H1 (cell line): ENCODE measurements at regions not wholly inside any gene's neighbourhood (a gene's known extent, or its start where the extent isn't known, plus 50 kb on each side); places are given as distances from the start of the nearest gene placed in this dataset.
A peak's percentile ranks its signal among the peaks of the same experiment; 100 is the strongest.

Experiments
- CTCF ChIA-PET: fragments of 300-600 bp; sonication (Branson Sonifier 250); formaldehyde crosslinking; loops from one replicate; lab custom pipeline; 2021; ENCODE audit not compliant: partially characterized antibody; lab: Charles Lee
- POLR2A ChIA-PET: fragments of 300-600 bp; sonication (Branson Sonifier 250); formaldehyde crosslinking; loops from one replicate; lab custom pipeline; 2021; ENCODE audit warnings: inconsistent platforms; ENCODE audit not compliant: partially characterized antibody; lab: Charles Lee
- DNase-seq, 2 experiments: peaks; one replicate each; pipeline versions ENCODE4 v3.0.0 to v3.0.0-alpha.2; 2010 to 2022; ENCODE audit warnings: low spot score in 2 of 2, low read depth in 1 of 2, mixed read lengths in 1 of 2
- FAIRE-seq: peaks from 2 replicates; lab custom pipeline; 2011; peaks lifted over from hg19 to GRCh38; lab: Jason Lieb, UNC
- H2AFZ ChIP-seq: 2 replicates; pipeline ENCODE4 v1.8.1; 2012; ENCODE audit warnings: low read length, inconsistent platforms
- H2AK5ac ChIP-seq: 2 replicates; pipeline ENCODE4 v1.6.1; 2013; ENCODE audit warnings: low read depth, low read length
- H2BK120ac ChIP-seq: replicated peaks from 2 replicates; pipeline ENCODE3; 2013; ENCODE audit warnings: low read depth, low read length, inconsistent platforms
- H2BK12ac ChIP-seq: 2 replicates; pipeline ENCODE4 v1.6.1; 2013; ENCODE audit warnings: low read depth, low read length
- H2BK15ac ChIP-seq: 2 replicates; pipeline ENCODE4 v1.6.1; 2013; ENCODE audit warnings: low read length
- H2BK20ac ChIP-seq: 2 replicates; pipeline ENCODE4 v1.6.1; 2013; ENCODE audit warnings: low read length
- H2BK5ac ChIP-seq: 2 replicates; pipeline ENCODE4 v1.6.1; 2013; ENCODE audit warnings: low read depth, low read length
- H3K14ac ChIP-seq: 2 replicates; pipeline ENCODE4 v1.6.1; 2013; ENCODE audit warnings: inconsistent platforms; ENCODE audit not compliant: insufficient read length
- H3K18ac ChIP-seq: 2 replicates; pipeline ENCODE4 v1.6.1; 2013; ENCODE audit warnings: low read length; ENCODE audit errors: extremely low read depth
- H3K23ac ChIP-seq: 2 replicates; pipeline ENCODE4 v1.6.1; 2013; ENCODE audit warnings: inconsistent platforms; ENCODE audit not compliant: insufficient read length
- H3K23me2 ChIP-seq: 2 replicates; pipeline ENCODE4 v1.6.1; 2013; ENCODE audit warnings: low read depth, low read length
- H3K27ac ChIP-seq: 2 replicates; pipeline ENCODE4 v1.6.1; 2011; ENCODE audit warnings: low read depth, low read length, inconsistent platforms
- H3K27me3 ChIP-seq, 4 experiments: replicated peaks in 1 of 4; 1 replicate in 1 of 4; 2 replicates in 3 of 4; pipeline versions ENCODE4 v1.6.1 to v1.8.1; 2011 to 2013; ENCODE audit warnings: low read length in 3 of 4, mild to moderate bottlenecking in 3 of 4, inconsistent platforms in 2 of 4, mixed read lengths in 2 of 4, moderate library complexity in 1 of 4; ENCODE audit not compliant: control insufficient read depth in 3 of 4, insufficient read depth in 3 of 4; ENCODE audit errors: extremely low read depth in 1 of 4
- H3K36me3 ChIP-seq, 4 experiments: 2 replicates each; pipeline versions ENCODE4 v1.6.1 to v1.8.1; 2011 to 2013; ENCODE audit warnings: mild to moderate bottlenecking in 4 of 4, low read length in 3 of 4, moderate library complexity in 2 of 4, control low read depth in 1 of 4, inconsistent platforms in 1 of 4; ENCODE audit not compliant: insufficient read depth in 4 of 4, control insufficient read depth in 2 of 4
- H3K4ac ChIP-seq: replicated peaks from 2 replicates; pipeline ENCODE3; 2013; ENCODE audit warnings: low read length, low read depth, mixed read lengths, inconsistent platforms; ENCODE audit not compliant: insufficient read length
- H3K4me1 ChIP-seq, 4 experiments: replicated peaks in 1 of 4; 1 replicate in 1 of 4; 2 replicates in 3 of 4; pipeline versions ENCODE4 v1.6.1 to v1.8.1; 2011 to 2013; ENCODE audit warnings: low read length in 3 of 4, inconsistent platforms in 2 of 4, mixed read lengths in 1 of 4; ENCODE audit not compliant: insufficient read depth in 4 of 4, control insufficient read depth in 3 of 4
- H3K4me2 ChIP-seq, 2 experiments: 2 replicates each; pipeline versions ENCODE4 v1.6.1 to v1.8.1; 2011 to 2013; ENCODE audit warnings: low read depth in 2 of 2, low read length in 2 of 2, control low read depth in 1 of 2, inconsistent platforms in 1 of 2, mild to moderate bottlenecking in 1 of 2; ENCODE audit not compliant: insufficient read depth in 1 of 2
- H3K4me3 ChIP-seq, 4 experiments: fragments of 200-600, 300-600 bp in 1 of 4; sonication (generic), shearing (Covaris generic), sonication (Bioruptor Twin) in 1 of 4; 2 replicates each; pipeline versions ENCODE4 v1.5.1 to v1.8.1; 2011 to 2016; ENCODE audit warnings: low read length in 4 of 4, low read depth in 3 of 4, control low read depth in 2 of 4, inconsistent platforms in 2 of 4, mild to moderate bottlenecking in 2 of 4, mixed read lengths in 1 of 4, moderate library complexity in 1 of 4; ENCODE audit not compliant: insufficient read depth in 2 of 4; ENCODE audit errors: extremely low read depth in 1 of 4
- H3K56ac ChIP-seq: replicated peaks from 2 replicates; pipeline ENCODE3; 2013; ENCODE audit warnings: low read depth, mild to moderate bottlenecking, mixed read lengths, low read length, inconsistent platforms; ENCODE audit not compliant: insufficient read length
- H3K79me1 ChIP-seq: 2 replicates; pipeline ENCODE4 v1.6.1; 2013; ENCODE audit warnings: low read depth, low read length, control low read depth
- H3K79me2 ChIP-seq, 2 experiments: 2 replicates each; pipeline versions ENCODE4 v1.6.1 to v1.8.1; 2012 to 2013; ENCODE audit warnings: low read length in 2 of 2, mild to moderate bottlenecking in 2 of 2, inconsistent platforms in 1 of 2; ENCODE audit not compliant: insufficient read depth in 2 of 2, control insufficient read depth in 1 of 2
- H3K9ac ChIP-seq, 4 experiments: replicated peaks in 1 of 4; 1 replicate in 1 of 4; 2 replicates in 3 of 4; pipeline versions ENCODE4 v1.6.1 to v1.8.1; 2011 to 2013; ENCODE audit warnings: low read depth in 3 of 4, low read length in 3 of 4, control low read depth in 2 of 4, mild to moderate bottlenecking in 2 of 4, moderate library complexity in 2 of 4, inconsistent platforms in 1 of 4; ENCODE audit errors: extremely low read depth in 1 of 4
- H3K9me3 ChIP-seq, 2 experiments: 2 replicates each; pipeline versions ENCODE4 v1.6.1 to v1.8.1; 2012 to 2013; ENCODE audit warnings: mild to moderate bottlenecking in 2 of 2, moderate library complexity in 2 of 2, control low read depth in 1 of 2, inconsistent platforms in 1 of 2, low read depth in 1 of 2, low read length in 1 of 2, mixed read lengths in 1 of 2; ENCODE audit not compliant: insufficient read depth in 2 of 2
- H4K20me1 ChIP-seq, 2 experiments: replicated peaks in 1 of 2; 2 replicates each; pipeline versions ENCODE3 to v1.8.1; 2011 to 2013; ENCODE audit warnings: inconsistent platforms in 2 of 2, low read length in 2 of 2, mild to moderate bottlenecking in 1 of 2; ENCODE audit not compliant: insufficient read depth in 2 of 2, control insufficient read depth in 1 of 2
- H4K5ac ChIP-seq: 2 replicates; pipeline ENCODE4 v1.6.1; 2013; ENCODE audit warnings: low read length, low read depth, mixed read lengths, inconsistent platforms; ENCODE audit not compliant: insufficient read length
- H4K8ac ChIP-seq: 2 replicates; pipeline ENCODE4 v1.8.0; 2013; ENCODE audit warnings: mild to moderate bottlenecking, moderate library complexity, low read length, inconsistent platforms; ENCODE audit not compliant: insufficient read depth; ENCODE audit errors: extremely low read depth
- H4K91ac ChIP-seq: replicated peaks from 2 replicates; pipeline ENCODE3; 2013; ENCODE audit warnings: low read length, mixed read lengths, inconsistent platforms; ENCODE audit not compliant: insufficient read length
- GABPA ChIP-seq: IDR thresholded peaks from 2 replicates; pipeline ENCODE4 v1.6.1; 2011; ENCODE audit warnings: mild to moderate bottlenecking, low read length, moderate library complexity, borderline replicate concordance; ENCODE audit not compliant: insufficient read depth
- JUN ChIP-seq: IDR thresholded peaks from 2 replicates; pipeline ENCODE4 v1.6.1; 2011; ENCODE audit warnings: low read depth, mild to moderate bottlenecking, improper control_type of control experiment, low read length
- KDM1A ChIP-seq: fragments of 200-600, 300-600 bp; sonication (generic); IDR thresholded peaks from 2 replicates; pipeline ENCODE4 v1.7.1; 2016; ENCODE audit warnings: mild to moderate bottlenecking, low read length, borderline replicate concordance
- RAD21 ChIP-seq, 2 experiments: IDR thresholded peaks in 1 of 2; conservative IDR thresholded peaks in 1 of 2; 2 replicates each; pipeline ENCODE4 v1.6.1; 2011; ENCODE audit warnings: low read depth in 2 of 2, low read length in 2 of 2, improper control_type of control experiment in 1 of 2, inconsistent platforms in 1 of 2, mild to moderate bottlenecking in 1 of 2, moderate library complexity in 1 of 2
- SAP30 ChIP-seq: fragments of 300-600 bp; sonication (generic); IDR thresholded peaks from 2 replicates; pipeline ENCODE4 v1.7.1; 2012; ENCODE audit warnings: low read length, moderate library complexity, mild to moderate bottlenecking, inconsistent platforms; ENCODE audit not compliant: insufficient read depth, insufficient replicate concordance
- TAF7 ChIP-seq: optimal IDR thresholded peaks from 2 replicates; pipeline ENCODE3; 2011; ENCODE audit warnings: low read depth, mild to moderate bottlenecking, inconsistent platforms, low read length, moderate library complexity, borderline replicate concordance
- TEAD4 ChIP-seq: IDR thresholded peaks from 2 replicates; pipeline ENCODE4 v1.6.1; 2012; ENCODE audit warnings: low read depth, low read length, inconsistent platforms, mixed read lengths
- WGBS, 2 experiments: shearing (Covaris generic) in 1 of 2; methylation state at CpG; one replicate each; pipeline versions ENCODE4 v1.1.6 to v1.1.7; 2013 to 2015; ENCODE audit warnings: low lambda C conversion rate in 2 of 2, mixed read lengths in 2 of 2, inconsistent platforms in 1 of 2, low coverage in 1 of 2, missing lambda C conversion rate in 1 of 2; ENCODE audit not compliant: insufficient replicate concordance in 2 of 2, insufficient coverage in 1 of 2, insufficient read length in 1 of 2; ENCODE audit errors: extremely low coverage in 1 of 2, missing lambda C conversion rate in 1 of 2; 5-methylcytosine and 5-hydroxymethylcytosine counted together
- TF ChIP-seq, protein P1 (sequence below): IDR thresholded peaks from 2 replicates; pipeline ENCODE4 v1.6.1; 2011; ENCODE audit warnings: low read length, improper control_type of control experiment
- TF ChIP-seq, protein P2 (sequence below), 3 experiments: IDR thresholded peaks; 1 replicate in 2 of 3; 2 replicates in 1 of 3; pipeline versions ENCODE4 v1.5.1 to v1.6.1; 2011; ENCODE audit warnings: low read length in 3 of 3, mild to moderate bottlenecking in 3 of 3, inconsistent platforms in 2 of 3, low read depth in 1 of 3, moderate library complexity in 1 of 3; ENCODE audit not compliant: insufficient read depth in 1 of 3; ENCODE audit errors: control extremely low read depth in 1 of 3

DNA sequence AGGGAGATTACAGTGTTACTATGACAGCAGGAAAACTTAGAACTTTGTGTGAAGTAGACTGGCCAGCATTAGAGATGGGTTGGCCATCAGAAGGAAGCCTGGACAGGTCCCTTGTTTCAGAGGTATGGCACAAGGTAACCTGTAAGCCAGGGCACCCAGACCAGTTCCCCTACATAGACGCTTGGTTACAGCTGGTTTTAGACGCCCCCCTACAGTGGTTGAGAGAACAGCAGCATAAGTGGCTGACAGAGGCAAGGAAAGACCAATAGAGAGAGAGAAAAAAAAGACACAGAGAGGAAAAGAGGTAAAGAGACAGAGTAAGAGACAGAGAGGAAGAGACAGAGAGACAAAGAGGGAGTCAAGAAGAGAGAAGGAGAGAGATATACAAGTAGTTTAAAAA is 144.5 kb downstream of the GC start:
- TF ChIP-seq TEAD4 (no peak), TAF7 (no peak), RAD21 (IDR thresholded peaks at IDR 0.05 in 1 of 2, conservative IDR thresholded peaks at IDR 0.05 in 1 of 2; ENCODE audit: low read depth in 2 of 2, low read length in 2 of 2) (peak; percentile 11 to 26; a peak in 2 of 4 replicates), JUN (no peak), SAP30 (no peak), KDM1A (no peak), GABPA (no peak)
- TF ChIP-seq, protein P1, sequence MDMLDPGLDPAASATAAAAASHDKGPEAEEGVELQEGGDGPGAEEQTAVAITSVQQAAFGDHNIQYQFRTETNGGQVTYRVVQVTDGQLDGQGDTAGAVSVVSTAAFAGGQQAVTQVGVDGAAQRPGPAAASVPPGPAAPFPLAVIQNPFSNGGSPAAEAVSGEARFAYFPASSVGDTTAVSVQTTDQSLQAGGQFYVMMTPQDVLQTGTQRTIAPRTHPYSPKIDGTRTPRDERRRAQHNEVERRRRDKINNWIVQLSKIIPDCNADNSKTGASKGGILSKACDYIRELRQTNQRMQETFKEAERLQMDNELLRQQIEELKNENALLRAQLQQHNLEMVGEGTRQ: no peak
- TF ChIP-seq, protein P2, sequence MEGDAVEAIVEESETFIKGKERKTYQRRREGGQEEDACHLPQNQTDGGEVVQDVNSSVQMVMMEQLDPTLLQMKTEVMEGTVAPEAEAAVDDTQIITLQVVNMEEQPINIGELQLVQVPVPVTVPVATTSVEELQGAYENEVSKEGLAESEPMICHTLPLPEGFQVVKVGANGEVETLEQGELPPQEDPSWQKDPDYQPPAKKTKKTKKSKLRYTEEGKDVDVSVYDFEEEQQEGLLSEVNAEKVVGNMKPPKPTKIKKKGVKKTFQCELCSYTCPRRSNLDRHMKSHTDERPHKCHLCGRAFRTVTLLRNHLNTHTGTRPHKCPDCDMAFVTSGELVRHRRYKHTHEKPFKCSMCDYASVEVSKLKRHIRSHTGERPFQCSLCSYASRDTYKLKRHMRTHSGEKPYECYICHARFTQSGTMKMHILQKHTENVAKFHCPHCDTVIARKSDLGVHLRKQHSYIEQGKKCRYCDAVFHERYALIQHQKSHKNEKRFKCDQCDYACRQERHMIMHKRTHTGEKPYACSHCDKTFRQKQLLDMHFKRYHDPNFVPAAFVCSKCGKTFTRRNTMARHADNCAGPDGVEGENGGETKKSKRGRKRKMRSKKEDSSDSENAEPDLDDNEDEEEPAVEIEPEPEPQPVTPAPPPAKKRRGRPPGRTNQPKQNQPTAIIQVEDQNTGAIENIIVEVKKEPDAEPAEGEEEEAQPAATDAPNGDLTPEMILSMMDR (IDR thresholded peaks at IDR 0.05; ENCODE audit: control extremely low read depth in 1 of 3, insufficient read depth in 1 of 3, low read depth in 1 of 3, low read length in 3 of 3): peak in 1 of 3 experiments; percentile 4; a peak in 2 of 4 replicates
- TF ChIP-seq, all 59 proteins: peak for 2
- H3K56ac ChIP-seq: no peak overlapping the region
- H3K14ac ChIP-seq: no peak overlapping the region
- H3K18ac ChIP-seq: no peak overlapping the region
- no peak overlapping the region for H2BK120ac ChIP-seq
- no peaks in the 10 kb centered on the region for H3K27me3 ChIP-seq
- no peak overlapping the region for H4K91ac ChIP-seq
- no peak overlapping the region for H3K4ac ChIP-seq
- no peaks in the 10 kb centered on the region for H3K36me3 ChIP-seq
- H3K4me2 ChIP-seq: no peak overlapping the region
- H3K4me3 ChIP-seq: no peak overlapping the region
- peaks cover 0 to 5% (median 0%) of the 10 kb centered on the region in 4 experiments; a peak in 1 of 7 replicates for H3K4me1 ChIP-seq
- no peak overlapping the region for H2AFZ ChIP-seq
- no peak overlapping the region for H2BK15ac ChIP-seq
- no peak overlapping the region for H4K5ac ChIP-seq
- WGBS, 2 experiments: 69% methylated on average over 2 of the region's 2 CpGs; no CpG with 5 or more reads in 1 of the 2 experiments
- ChIA-PET POLR2A (no interaction called here), CTCF (no interaction called here)
- no peaks in the 10 kb centered on the region for H3K79me2 ChIP-seq
- peaks cover 6 to 12% of the 10 kb centered on the region in 2 experiments for H3K9me3 ChIP-seq
- H4K20me1 ChIP-seq: no peaks in the 10 kb centered on the region
- no peaks in the 10 kb centered on the region for H3K79me1 ChIP-seq
- no peaks in the 10 kb centered on the region; the same call in 1 of the 2 replicates for H3K23me2 ChIP-seq
- H3K23ac ChIP-seq: no peak overlapping the region
- H3K27ac ChIP-seq: no peak overlapping the region
- H2BK12ac ChIP-seq: no peak overlapping the region
- H4K8ac ChIP-seq: no peak overlapping the region
- no peak overlapping the region for H2AK5ac ChIP-seq
- no peak overlapping the region for H2BK5ac ChIP-seq
- FAIRE-seq (no peak), DNase-seq (no peak)
- H3K9ac ChIP-seq: no peak overlapping the region
- H2BK20ac ChIP-seq: no peak overlapping the region
